ENCODE measurements at regions not wholly inside any gene's neighbourhood (a gene's known extent, or its start where the extent isn't known, plus 50 kb on each side); places are given as distances from the start of the nearest gene placed in this dataset.

DNA sequence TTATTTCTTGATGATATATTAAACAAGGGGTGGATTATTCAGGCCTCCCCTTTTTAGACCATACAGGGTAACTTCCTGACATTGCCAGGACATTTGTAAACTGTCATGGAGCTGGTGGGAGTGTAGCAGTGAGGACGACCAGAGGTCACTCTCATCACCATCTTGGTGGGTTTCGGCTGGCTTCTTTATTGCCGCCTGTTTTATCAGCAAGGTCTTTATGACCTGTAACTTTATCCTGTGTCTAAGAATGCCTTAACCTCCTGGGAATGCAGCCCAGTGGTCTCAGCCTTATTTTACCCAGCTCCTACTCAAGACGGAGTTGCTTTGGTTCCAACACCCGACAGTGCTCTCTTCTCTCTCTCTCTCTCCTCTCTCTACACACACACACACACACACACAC lies 221.9 kb downstream of the C16orf95 start:
- H3K9me3 ChIP-seq = no peaks in the 10 kb centered on the region
- no peak for DNase-seq (ENCODE audit: low spot score)
- H3K27me3 ChIP-seq = no peaks in the 10 kb centered on the region
- no peak overlapping the region for H3K4me3 ChIP-seq
- no peaks in the 10 kb centered on the region for H3K4me1 ChIP-seq
- H3K27ac ChIP-seq = no peak overlapping the region
- no peaks in the 10 kb centered on the region for H3K36me3 ChIP-seq
- TF ChIP-seq, protein P1, sequence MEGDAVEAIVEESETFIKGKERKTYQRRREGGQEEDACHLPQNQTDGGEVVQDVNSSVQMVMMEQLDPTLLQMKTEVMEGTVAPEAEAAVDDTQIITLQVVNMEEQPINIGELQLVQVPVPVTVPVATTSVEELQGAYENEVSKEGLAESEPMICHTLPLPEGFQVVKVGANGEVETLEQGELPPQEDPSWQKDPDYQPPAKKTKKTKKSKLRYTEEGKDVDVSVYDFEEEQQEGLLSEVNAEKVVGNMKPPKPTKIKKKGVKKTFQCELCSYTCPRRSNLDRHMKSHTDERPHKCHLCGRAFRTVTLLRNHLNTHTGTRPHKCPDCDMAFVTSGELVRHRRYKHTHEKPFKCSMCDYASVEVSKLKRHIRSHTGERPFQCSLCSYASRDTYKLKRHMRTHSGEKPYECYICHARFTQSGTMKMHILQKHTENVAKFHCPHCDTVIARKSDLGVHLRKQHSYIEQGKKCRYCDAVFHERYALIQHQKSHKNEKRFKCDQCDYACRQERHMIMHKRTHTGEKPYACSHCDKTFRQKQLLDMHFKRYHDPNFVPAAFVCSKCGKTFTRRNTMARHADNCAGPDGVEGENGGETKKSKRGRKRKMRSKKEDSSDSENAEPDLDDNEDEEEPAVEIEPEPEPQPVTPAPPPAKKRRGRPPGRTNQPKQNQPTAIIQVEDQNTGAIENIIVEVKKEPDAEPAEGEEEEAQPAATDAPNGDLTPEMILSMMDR (IDR thresholded peaks at IDR 0.05) = no peak

- Histone ChIP-seq H3K4me3 (no peak overlapping the region), H3K4me1 (no peaks in the 10 kb centered on the region), H3K9me3 (no peaks in the 10 kb centered on the region), H3K27ac (no peak overlapping the region), H3K36me3 (no peaks in the 10 kb centered on the region), H3K27me3 (no peaks in the 10 kb centered on the region)
- no peak for DNase-seq (ENCODE audit: low spot score)
- TF ChIP-seq, protein P1 (IDR thresholded peaks at IDR 0.05) = no peak
Observed at GRCh38 chr16:87096746-87097333, 220.4 kb downstream of the C16orf95 start.

DNA sequence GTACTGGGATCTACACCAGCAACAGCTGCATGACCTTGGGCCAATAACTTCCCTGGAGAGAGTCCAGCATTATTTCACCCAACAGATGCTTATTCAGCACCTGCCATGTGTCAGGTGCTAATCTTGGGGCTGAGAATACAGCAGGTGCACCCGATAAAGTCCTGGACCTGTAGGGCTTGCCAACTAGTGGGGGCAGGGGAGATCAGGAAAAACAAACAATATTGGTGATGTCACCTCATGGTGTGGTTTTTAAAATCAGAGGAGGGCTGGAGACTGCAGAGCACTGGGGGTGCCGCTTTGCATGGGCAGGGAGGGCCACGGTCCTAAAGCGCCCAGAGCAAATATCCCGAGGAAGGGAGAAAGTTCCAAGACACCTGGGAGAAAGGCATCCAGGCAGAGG lies 218.8 kb downstream of the C16orf95 start:
- Histone ChIP-seq H3K9me3 (no peaks in the 10 kb centered on the region), H3K27me3 (no peaks in the 10 kb centered on the region), H3K4me1 (no peaks in the 10 kb centered on the region), H3K27ac (no peak overlapping the region), H3K4me3 (no peak overlapping the region), H3K36me3 (no peaks in the 10 kb centered on the region)
- no peak for DNase-seq (ENCODE audit: low spot score)
- TF ChIP-seq, protein P1 (IDR thresholded peaks at IDR 0.05) = no peak

DNA sequence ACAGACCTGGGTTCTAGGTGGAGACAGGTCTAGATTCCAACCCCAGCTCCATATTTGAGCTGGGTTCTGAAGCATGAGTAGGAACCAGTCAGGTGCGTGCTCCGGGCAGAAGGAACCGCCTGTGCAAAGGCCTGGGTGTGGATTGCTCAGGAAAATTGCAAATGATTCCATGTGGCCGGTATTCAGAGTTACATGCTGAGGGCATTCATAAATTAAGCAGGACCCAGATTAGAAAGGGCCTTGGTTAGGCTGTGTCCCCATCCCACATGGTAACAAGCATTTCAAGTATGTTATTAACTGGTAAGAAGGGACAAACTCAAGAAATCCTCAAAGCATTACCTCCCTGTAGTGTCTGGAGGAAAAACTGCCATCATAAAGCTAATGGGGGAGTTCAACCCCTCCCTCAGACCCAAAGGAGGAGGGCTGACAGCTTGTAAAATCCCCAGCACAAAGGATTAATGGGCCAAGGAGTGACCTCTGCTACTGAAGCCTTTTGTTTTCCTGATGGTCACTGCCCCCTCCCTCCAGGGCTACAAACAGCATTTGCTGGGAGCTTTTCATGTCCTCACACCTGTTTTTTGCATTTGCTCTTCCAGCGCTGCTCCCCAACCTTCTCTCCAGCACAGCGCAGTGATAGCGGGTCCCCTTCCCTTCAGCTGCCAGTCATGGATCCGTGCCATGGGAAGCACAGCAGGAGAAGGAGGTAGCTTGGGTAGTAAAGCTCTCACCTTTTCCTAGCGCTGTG lies 218.0 kb downstream of the C16orf95 start:
- no peaks in the 10 kb centered on the region for H3K27me3 ChIP-seq
- TF ChIP-seq, protein P1 (IDR thresholded peaks at IDR 0.05) = no peak
- no peaks in the 10 kb centered on the region for H3K9me3 ChIP-seq
- no peak overlapping the region for H3K4me3 ChIP-seq
- H3K36me3 ChIP-seq = no peaks in the 10 kb centered on the region
- H3K27ac ChIP-seq = no peak overlapping the region
- H3K4me1 ChIP-seq = no peaks in the 10 kb centered on the region
- no peak for DNase-seq (ENCODE audit: low spot score)

DNA sequence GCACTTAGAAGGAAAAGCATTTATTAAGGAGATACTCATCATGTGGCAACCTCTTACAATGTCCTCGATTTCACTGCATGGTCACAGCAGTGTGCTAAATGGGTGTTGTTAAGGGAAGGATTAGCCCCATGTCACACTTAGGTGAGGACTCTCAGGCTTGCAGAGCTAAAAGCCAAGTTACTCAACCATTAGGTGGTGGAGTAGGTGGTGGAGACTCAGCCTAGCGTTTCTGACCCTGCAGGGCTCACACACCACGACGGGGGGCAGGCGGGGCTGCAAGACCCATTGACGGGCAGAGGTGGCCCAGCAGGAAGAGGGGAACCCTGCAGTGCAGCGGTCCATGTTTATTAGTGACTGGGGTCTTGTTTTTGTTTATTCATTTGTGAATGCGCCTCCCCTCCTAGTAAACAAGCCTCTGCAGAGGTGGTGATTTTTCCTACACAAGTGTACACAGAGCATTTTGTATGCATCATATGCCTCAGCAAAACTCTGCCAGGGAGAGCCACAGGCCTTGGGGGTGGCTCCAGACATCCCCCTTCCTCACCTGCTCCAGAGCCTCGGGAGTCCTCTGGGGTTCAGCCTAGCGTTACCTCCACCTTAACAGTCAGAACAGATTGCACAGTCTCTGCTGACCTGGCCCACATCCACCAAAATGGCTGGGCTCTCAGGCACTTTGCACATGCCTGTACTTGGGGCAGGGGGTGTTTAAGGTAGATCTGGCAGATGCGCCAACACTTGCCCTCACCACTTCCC lies 216.7 kb downstream of the C16orf95 start:
- no peak for DNase-seq (ENCODE audit: low spot score)
- no peak overlapping the region for H3K27ac ChIP-seq
- no peaks in the 10 kb centered on the region for H3K9me3 ChIP-seq
- H3K27me3 ChIP-seq = no peaks in the 10 kb centered on the region
- no peaks in the 10 kb centered on the region for H3K36me3 ChIP-seq
- no peak overlapping the region for H3K4me3 ChIP-seq
- H3K4me1 ChIP-seq = no peaks in the 10 kb centered on the region
- TF ChIP-seq, protein P1 (IDR thresholded peaks at IDR 0.05) = no peak
